GM19025 (cell line): ENCODE measurements at regions not wholly inside any gene's neighbourhood (a gene's known extent, or its start where the extent isn't known, plus 50 kb on each side); places are given as distances from the start of the nearest gene placed in this dataset.

Experiments used
- ATAC-seq: cut with Tn5 transposase; IDR thresholded peaks from one replicate; pipeline ENCODE4 v1.9.1; 2021; ENCODE audit warnings: mild to moderate bottlenecking, low read depth, moderate library complexity; ENCODE audit not compliant: unreplicated experiment

GRCh38 chr4:12884846-12885796 is 599.0 kb downstream of the RAB28 start:
- no peak for ATAC-seq

GRCh38 chr4:12881945-12882584 is 602.1 kb downstream of the RAB28 start:
- no peak for ATAC-seq

DNA sequence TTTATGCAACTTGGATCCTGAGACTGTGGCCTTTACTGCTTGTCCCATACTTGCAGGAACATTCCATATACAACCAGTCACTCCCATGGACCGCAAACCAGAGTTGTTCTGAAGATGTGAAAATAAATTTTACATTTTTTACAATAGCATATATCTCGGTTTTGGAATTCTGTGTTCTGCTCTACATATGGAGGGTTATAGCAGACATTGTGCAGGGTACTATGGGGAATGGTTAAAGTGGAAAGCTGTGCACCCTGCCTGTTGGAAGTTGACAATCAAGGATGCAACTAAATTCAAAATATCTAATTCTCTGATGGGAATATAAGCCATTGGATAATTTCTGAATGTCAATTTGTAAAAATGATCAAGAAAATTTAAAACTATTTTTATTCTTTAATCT is 603.3 kb downstream of the RAB28 start:
- no peak for ATAC-seq

GRCh38 chr4:12879496-12879895 is 604.6 kb downstream of the RAB28 start:
- no peak for ATAC-seq

DNA sequence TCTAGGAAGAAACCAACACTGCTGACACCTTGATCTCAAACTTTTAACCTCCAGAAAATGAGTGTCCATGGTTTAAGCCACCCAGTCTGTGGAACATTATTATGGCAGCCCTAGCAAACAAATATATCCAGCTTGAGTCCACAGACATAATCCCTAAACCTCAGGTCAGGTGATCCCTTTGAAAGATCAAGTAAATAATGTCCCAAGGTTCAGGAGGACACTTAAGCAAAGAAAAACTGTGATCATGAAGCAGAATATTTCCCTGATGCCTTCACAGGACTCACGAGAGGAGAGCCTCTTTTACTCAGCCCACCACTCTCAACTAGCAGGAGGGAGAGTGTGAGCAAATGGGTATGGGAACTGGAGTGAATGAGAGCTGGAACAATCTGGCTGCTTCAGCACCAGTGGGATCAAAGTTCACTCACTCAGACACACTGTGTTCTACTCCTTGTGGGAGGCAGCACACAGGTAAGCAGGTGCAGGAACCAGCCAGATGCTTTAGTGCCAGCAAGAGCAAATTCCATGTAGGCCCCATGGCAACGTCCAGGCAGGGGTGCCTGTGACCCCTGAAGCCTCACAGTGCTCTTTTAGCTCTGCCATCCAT is 608.4 kb downstream of the RAB28 start:
- no peak for ATAC-seq

- no peak for ATAC-seq
Measured at GRCh38 chr4:12873351-12873750, 610.8 kb downstream of the RAB28 start.

GRCh38 chr4:12861422-12861821 is 622.7 kb downstream of the RAB28 start:
- ATAC-seq: no peak

- ATAC-seq: no peak
Measured at GRCh38 chr4:12852338-12853307, 631.5 kb downstream of the RAB28 start.

GRCh38 chr4:12846368-12846767 is 637.8 kb downstream of the RAB28 start:
- no peak for ATAC-seq

- ATAC-seq: no peak
Measured at GRCh38 chr4:12844141-12844540, 640.0 kb downstream of the RAB28 start.

- ATAC-seq: no peak
Measured at GRCh38 chr4:12827966-12828365, 656.2 kb downstream of the RAB28 start.

DNA sequence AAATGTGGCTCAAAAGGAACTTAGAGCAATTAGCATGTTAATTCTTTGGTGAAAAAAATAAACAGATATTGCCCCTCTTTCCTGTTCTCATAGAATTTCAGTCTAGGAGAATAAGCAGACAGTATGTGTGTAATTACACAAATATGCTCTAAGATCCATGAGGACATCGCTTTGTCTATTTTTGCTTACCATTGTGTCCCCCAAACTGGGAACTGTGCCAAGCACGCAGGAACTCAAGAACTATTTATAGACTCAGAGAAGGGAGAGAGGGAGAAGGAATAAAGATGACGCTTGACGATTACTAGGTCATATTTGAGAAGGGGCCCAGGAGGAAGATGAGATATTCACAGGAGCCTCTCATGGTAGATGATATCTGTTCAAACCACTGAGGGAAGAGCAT is 692.6 kb downstream of the RAB28 start:
- ATAC-seq: no peak

GRCh38 chr4:12787261-12787660 is 696.9 kb downstream of the RAB28 start:
- no peak for ATAC-seq

- ATAC-seq: no peak
Measured at GRCh38 chr4:12778706-12779105, 705.4 kb downstream of the RAB28 start.

GRCh38 chr4:12778191-12778590 is 705.9 kb downstream of the RAB28 start:
- ATAC-seq: no peak

- ATAC-seq: no peak
Measured at GRCh38 chr4:12770351-12770750, 713.8 kb downstream of the RAB28 start.

DNA sequence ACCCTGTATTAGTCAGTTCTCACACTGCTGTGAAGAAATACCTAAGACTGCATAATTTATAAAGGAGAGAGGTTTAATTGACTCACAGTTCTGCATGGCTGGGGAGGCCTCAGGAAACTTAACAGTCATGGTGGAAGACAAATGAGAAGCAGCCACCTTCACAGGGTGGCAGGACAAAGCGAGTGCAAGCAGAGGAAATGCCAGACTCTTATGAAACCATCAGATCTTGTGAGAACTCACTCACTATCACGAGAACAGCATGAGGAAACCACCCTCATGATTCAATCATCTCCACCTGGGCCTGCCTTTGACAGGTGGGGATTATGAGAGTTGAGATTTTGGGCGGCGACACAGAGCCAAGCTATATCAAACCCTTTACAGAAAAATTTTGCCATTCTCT is 722.4 kb downstream of the RAB28 start:
- no peak for ATAC-seq

DNA sequence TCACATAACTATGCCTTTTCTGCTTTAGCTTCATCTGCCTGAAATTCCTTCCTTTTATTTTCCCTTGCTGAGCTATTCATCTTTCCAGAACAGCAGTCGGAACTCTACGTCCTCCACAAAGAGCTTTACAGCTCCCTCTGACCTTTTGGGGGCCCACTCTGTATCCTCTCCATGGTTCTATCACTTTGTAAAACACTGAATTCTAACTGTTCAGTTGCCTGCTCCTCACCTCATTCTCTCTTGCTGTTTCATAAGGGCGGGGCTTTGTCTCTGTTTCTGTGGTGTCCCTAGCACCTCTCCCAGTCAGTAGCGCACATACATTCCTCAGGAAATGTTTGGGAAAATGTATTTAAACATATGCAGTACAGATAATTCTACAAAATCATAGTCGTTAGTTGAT is 737.0 kb downstream of the RAB28 start:
- ATAC-seq: no peak

GRCh38 chr4:12746221-12746620 is 737.9 kb downstream of the RAB28 start:
- ATAC-seq: no peak

GRCh38 chr4:12734586-12734985 is 749.6 kb downstream of the RAB28 start:
- no peak for ATAC-seq
